OCI-LY7 (cell line): ENCODE measurements at regions not wholly inside any gene's neighbourhood (a gene's known extent, or its start where the extent isn't known, plus 50 kb on each side); places are given as distances from the start of the nearest gene placed in this dataset.

Experiments used
- CTCF ChIP-seq: fragments of 200-600 bp; sonication (generic); conservative IDR thresholded peaks from 2 replicates; pipeline ENCODE4 v1.5.1; 2014; ENCODE audit warnings: mild to moderate bottlenecking, antibody characterized with exemption, low read length, moderate library complexity, mixed read lengths
- EZH2phosphoT487 ChIP-seq: fragments of 200-600 bp; sonication (generic); IDR thresholded peaks from 2 replicates; pipeline ENCODE4 v1.6.1; 2018; ENCODE audit warnings: low read depth, borderline replicate concordance, mild to moderate bottlenecking, mixed run types, antibody characterized with exemption, low read length, moderate library complexity, mixed read lengths

DNA sequence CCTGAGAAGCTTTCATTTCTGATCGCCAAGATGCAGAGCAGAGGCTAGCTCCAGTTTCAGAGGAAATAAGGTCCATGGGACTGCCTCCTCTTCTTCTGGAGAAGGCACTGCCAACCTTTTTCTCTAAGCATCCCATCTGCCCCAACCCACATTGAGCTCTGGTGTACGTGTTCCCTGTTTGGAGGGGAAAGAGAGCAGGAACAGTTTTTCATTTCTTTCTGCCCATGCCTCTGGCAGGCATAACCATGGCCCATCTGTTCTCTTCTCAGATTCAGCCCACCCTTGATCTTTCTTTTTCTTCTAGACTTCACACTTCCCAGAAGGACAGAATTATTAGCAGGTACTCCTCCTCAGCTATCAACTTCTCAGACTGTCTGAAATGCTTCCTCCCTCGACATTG, 1110.3 kb upstream of the KLHL29 start:
- no peak for TF ChIP-seq CTCF
- no peak for TF ChIP-seq EZH2phosphoT487
